ENCODE measurements at regions not wholly inside any gene's neighbourhood (a gene's known extent, or its start where the extent isn't known, plus 50 kb on each side); places are given as distances from the start of the nearest gene placed in this dataset.

DNA sequence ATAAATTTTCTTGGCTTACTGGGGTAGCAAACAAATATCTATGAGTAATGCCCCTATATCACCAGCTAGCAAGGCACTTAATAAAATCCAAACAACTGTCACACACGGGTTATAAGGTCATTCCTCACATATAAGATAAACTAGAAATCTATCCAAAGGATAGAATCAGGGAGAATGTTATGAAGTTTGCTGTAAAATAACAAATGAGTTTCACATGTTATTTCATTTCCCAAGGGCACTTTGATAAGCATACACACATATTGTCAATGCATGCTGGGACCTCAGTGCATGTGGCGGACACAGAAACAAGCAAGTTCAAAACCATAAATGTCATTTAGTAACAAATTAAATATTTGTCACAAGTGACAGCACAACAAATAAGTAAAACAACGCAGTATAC, 429.4 kb downstream of the GXYLT1 start:
- DNase-seq (ENCODE audit: low read depth) = no peak
- no peak overlapping the region for H3K4me3 ChIP-seq (ENCODE audit: low read depth, low read length)
- TF ChIP-seq, protein P1, sequence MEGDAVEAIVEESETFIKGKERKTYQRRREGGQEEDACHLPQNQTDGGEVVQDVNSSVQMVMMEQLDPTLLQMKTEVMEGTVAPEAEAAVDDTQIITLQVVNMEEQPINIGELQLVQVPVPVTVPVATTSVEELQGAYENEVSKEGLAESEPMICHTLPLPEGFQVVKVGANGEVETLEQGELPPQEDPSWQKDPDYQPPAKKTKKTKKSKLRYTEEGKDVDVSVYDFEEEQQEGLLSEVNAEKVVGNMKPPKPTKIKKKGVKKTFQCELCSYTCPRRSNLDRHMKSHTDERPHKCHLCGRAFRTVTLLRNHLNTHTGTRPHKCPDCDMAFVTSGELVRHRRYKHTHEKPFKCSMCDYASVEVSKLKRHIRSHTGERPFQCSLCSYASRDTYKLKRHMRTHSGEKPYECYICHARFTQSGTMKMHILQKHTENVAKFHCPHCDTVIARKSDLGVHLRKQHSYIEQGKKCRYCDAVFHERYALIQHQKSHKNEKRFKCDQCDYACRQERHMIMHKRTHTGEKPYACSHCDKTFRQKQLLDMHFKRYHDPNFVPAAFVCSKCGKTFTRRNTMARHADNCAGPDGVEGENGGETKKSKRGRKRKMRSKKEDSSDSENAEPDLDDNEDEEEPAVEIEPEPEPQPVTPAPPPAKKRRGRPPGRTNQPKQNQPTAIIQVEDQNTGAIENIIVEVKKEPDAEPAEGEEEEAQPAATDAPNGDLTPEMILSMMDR (IDR thresholded peaks at IDR 0.05; ENCODE audit: insufficient read depth, low read depth, low read length, missing control alignments) = no peak

DNA sequence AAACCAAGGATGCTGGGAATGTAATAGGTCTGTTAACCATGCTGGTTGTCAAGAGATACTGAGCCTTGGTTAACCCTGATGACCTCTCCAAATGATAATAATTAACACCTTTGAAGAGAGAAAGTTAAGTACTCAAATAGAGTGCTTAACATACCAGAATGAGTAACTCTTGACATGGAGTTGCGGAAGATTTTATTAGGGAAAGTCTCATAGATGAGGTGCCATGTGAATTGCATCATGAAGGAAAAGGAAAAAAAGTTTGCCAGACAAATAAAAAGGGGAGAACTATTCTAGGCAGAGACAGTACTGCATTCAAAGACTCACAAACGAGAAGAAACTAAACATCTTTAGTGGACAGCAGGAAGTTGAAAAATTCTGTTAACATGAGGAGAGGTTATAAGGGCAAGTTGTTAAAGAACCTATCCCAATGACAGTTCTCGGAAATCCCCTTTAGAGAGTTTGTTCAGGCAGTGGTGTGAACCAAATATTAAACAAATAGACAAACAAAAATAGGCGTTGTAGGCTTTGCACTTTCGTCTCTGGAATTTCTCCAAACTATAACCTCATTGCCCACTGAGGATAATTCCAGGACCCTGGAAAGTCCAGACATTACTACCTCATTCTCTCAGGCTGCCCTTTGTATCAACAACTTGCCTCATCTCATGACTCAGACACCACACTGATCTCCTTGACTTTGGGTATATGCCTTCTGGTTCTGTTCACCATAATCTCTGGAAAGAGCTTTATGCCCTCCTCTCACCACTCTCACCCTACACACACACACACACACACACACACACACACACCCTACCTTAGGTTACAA, 435.0 kb downstream of the GXYLT1 start:
- no peak overlapping the region for H3K4me3 ChIP-seq (ENCODE audit: low read depth, low read length)
- no peak for DNase-seq (ENCODE audit: low read depth)
- TF ChIP-seq, protein P1 (IDR thresholded peaks at IDR 0.05; ENCODE audit: insufficient read depth, low read depth, low read length, missing control alignments) = no peak

DNA sequence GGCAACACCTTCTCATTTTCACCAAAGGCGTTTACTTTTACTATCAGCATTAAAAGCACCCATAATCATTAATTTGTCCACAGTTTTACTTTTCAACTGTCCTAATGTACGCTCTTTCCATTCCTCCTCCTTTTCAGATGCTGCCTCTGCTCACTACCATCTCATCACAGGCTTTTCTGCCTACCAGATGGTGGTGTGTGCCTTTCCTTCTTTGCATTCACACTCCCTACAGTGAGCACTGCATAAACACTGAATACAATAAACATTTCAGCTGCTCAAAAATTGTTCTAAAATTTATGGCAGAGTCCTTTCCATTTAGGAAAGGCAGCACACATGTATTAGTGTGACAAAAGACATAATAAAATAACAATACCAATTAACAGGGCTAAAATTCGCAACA, 435.7 kb downstream of the GXYLT1 start:
- TF ChIP-seq, protein P1 (IDR thresholded peaks at IDR 0.05; ENCODE audit: insufficient read depth, low read depth, low read length, missing control alignments) = no peak

DNA sequence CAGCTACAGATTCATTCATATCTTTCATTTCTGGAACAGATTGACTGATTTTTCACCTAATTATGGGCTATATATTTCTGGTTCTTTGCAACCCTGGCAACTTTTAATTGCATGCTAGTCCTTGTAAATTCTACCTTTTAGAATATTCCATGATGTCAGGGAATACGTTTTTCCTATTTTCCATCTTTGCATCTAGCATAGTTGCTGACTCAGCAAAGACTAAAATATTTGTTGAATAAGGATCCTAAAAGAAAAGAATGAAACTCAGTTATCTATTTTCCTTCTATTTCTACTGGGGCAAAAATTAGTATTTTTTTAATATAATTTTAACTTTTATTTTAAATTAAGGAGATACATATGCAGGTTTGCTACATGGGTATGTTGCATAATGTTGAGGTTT, 438.3 kb downstream of the GXYLT1 start:
- no peak overlapping the region for H3K4me3 ChIP-seq (ENCODE audit: low read depth, low read length)
- no peak for DNase-seq (ENCODE audit: low read depth)
- TF ChIP-seq, protein P1 (IDR thresholded peaks at IDR 0.05; ENCODE audit: insufficient read depth, low read depth, low read length, missing control alignments) = no peak

More for the DNA sequence above, 435.7 kb downstream of the GXYLT1 start:
- no peak overlapping the region for H3K4me3 ChIP-seq (ENCODE audit: low read depth, low read length)
- no peak for DNase-seq (ENCODE audit: low read depth)

DNA sequence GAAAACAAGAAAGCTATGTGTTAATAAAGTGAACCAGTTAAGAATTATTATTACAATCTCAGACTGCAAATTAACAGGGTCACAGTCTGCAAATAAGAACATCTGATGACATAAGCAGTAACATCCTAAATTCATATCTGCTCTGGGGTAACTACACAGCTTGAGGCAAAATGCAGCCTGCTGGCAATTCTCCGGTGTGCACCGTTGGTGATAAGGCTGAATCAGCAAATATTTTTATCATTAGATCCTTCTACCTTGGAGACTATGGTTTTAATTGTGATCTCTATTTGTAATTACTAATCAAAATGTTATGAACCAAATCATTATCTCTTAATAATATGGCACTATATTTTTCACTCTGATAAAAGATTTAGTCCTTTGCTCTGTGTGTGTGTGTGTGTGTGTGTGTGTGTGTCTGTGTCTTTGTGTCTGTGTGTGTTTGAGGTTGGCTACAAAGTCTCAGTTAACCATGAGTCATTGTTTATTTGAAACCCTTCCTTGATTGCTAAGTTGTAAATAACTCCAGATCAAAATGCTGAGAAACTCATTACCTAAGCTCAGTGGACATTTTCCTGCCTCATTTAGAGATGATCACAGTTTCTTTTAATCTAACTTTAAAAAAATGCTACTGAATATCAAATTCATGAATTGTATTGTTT, 442.6 kb downstream of the GXYLT1 start:
- no peak overlapping the region for H3K4me3 ChIP-seq (ENCODE audit: low read depth, low read length)
- no peak for DNase-seq (ENCODE audit: low read depth)
- TF ChIP-seq, protein P1 (IDR thresholded peaks at IDR 0.05; ENCODE audit: insufficient read depth, low read depth, low read length, missing control alignments) = no peak

DNA sequence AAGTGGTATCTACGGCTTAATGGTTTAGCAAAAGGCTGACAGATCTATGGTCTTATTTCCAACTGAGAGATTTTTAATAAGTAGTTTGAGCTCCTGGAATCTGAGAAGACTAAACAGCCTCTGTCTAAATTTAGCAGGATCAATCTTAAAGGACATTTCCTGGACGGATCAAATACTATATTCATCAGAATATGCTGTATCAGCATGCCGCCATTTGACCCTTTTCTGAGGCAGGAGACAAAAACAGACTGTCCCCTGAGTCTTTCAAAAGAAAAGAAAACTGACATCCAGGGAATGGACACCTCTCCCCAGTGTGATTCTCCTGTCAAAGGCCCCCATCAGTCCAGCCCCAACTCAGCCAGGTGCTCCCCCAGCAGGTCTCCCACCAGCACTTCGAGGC, 443.7 kb downstream of the GXYLT1 start:
- TF ChIP-seq, protein P1 (IDR thresholded peaks at IDR 0.05; ENCODE audit: insufficient read depth, low read depth, low read length, missing control alignments) = no peak
- DNase-seq (ENCODE audit: low read depth) = no peak
- H3K4me3 ChIP-seq (ENCODE audit: low read depth, low read length) = no peak overlapping the region
